ENCODE measurements at regions not wholly inside any gene's neighbourhood (a gene's known extent, or its start where the extent isn't known, plus 50 kb on each side); places are given as distances from the start of the nearest gene placed in this dataset.

DNA sequence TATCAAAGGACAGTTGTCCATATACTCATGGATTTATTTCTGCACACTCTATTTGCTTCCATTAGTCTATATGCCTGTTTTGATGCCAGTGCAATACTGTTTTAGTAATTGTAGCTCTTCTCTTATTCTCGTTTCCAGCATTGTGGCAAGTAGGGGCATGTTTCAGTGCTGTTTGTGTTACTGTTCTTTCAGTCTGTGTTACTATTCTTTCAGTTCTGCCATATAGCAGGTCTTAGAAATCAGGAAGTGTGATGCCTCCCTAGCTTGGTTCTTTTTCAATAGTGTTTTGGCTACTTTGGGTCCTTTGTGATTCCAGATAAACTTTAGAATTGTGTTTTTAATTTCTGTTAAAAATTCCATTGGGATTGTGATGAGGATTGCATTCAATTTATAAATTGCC lies 180.5 kb upstream of the PTPRD start:
- intact Hi-C loops (cut with micrococcal nuclease; ENCODE audit: unreplicated experiment): no loop called here
- POLR2A ChIA-PET (ENCODE audit: low non-redundant PET): no interaction called here
- BruUV-seq (replicated peaks): no TSS peak
- no peak for TF ChIP-seq EZH2 (IDR thresholded peaks at IDR 0.05; ENCODE audit: borderline replicate concordance, low read depth, low read length, poor library complexity, severe bottlenecking)
- H3K9me3 ChIP-seq (ENCODE audit: low read depth, low read length, poor library complexity, severe bottlenecking): peaks cover 5% of the 10 kb centered on the region
- H3K36me3 ChIP-seq (ENCODE audit: insufficient read depth, low read length, poor library complexity, severe bottlenecking): no peaks in the 10 kb centered on the region
- CTCF ChIA-PET: no interaction called here
- no peak for DNase-seq (ENCODE audit: low spot score)
- H3K4me1 ChIP-seq (ENCODE audit: insufficient read depth, low read length, poor library complexity, severe bottlenecking): no peaks in the 10 kb centered on the region
- no peaks in the 10 kb centered on the region for H3K27me3 ChIP-seq (replicated peaks; ENCODE audit: insufficient read depth, low read depth, low read length, poor library complexity)
- H3K4me3 ChIP-seq (ENCODE audit: low read depth, low read length, poor library complexity, severe bottlenecking): no peak overlapping the region
- H3K27ac ChIP-seq (ENCODE audit: low read depth, low read length, poor library complexity, severe bottlenecking): no peak overlapping the region

- H3K27ac ChIP-seq (ENCODE audit: low read depth, low read length, poor library complexity, severe bottlenecking): no peak overlapping the region
- H3K4me3 ChIP-seq (ENCODE audit: low read depth, low read length, poor library complexity, severe bottlenecking): no peak overlapping the region
- no peaks in the 10 kb centered on the region for H3K27me3 ChIP-seq (replicated peaks; ENCODE audit: insufficient read depth, low read depth, low read length, poor library complexity)
- no peaks in the 10 kb centered on the region for H3K36me3 ChIP-seq (ENCODE audit: insufficient read depth, low read length, poor library complexity, severe bottlenecking)
- DNase-seq (ENCODE audit: low spot score): no peak
- intact Hi-C loops (cut with micrococcal nuclease; ENCODE audit: unreplicated experiment): no loop called here
- no peaks in the 10 kb centered on the region for H3K9me3 ChIP-seq (ENCODE audit: low read depth, low read length, poor library complexity, severe bottlenecking)
- POLR2A ChIA-PET (ENCODE audit: low non-redundant PET): no interaction called here
- BruUV-seq (replicated peaks): no TSS peak
- no peaks in the 10 kb centered on the region for H3K4me1 ChIP-seq (ENCODE audit: insufficient read depth, low read length, poor library complexity, severe bottlenecking)
- CTCF ChIA-PET: no interaction called here
- no peak for TF ChIP-seq EZH2 (IDR thresholded peaks at IDR 0.05; ENCODE audit: borderline replicate concordance, low read depth, low read length, poor library complexity, severe bottlenecking)
- no peak for TF ChIP-seq CTCF (conservative IDR thresholded peaks at IDR 0.05; ENCODE audit: low read depth, low read length)
Observed at GRCh38 chr9:10804486-10804885, 191.7 kb upstream of the PTPRD start.

- Histone ChIP-seq H3K27me3 (replicated peaks; ENCODE audit: insufficient read depth, low read depth, low read length, poor library complexity) (no peaks in the 10 kb centered on the region), H3K27ac (ENCODE audit: low read depth, low read length, poor library complexity, severe bottlenecking) (no peak overlapping the region), H3K4me1 (ENCODE audit: insufficient read depth, low read length, poor library complexity, severe bottlenecking) (no peaks in the 10 kb centered on the region), H3K36me3 (ENCODE audit: insufficient read depth, low read length, poor library complexity, severe bottlenecking) (no peaks in the 10 kb centered on the region), H3K4me3 (ENCODE audit: low read depth, low read length, poor library complexity, severe bottlenecking) (no peak overlapping the region), H3K9me3 (ENCODE audit: low read depth, low read length, poor library complexity, severe bottlenecking) (no peaks in the 10 kb centered on the region)
- intact Hi-C loops (cut with micrococcal nuclease; ENCODE audit: unreplicated experiment): no loop called here
- TF ChIP-seq CTCF (conservative IDR thresholded peaks at IDR 0.05; ENCODE audit: low read depth, low read length) (no peak), EZH2 (IDR thresholded peaks at IDR 0.05; ENCODE audit: borderline replicate concordance, low read depth, low read length, poor library complexity, severe bottlenecking) (no peak)
- ChIA-PET POLR2A (ENCODE audit: low non-redundant PET) (no interaction called here), CTCF (no interaction called here)
- no TSS peak for BruUV-seq (replicated peaks)
- no peak for DNase-seq (ENCODE audit: low spot score)
Observed at GRCh38 chr9:10806868-10807267, 194.1 kb upstream of the PTPRD start.

GRCh38 chr9:10818206-10818605 lies 205.4 kb upstream of the PTPRD start:
- no peak overlapping the region for H3K4me3 ChIP-seq (ENCODE audit: low read depth, low read length, poor library complexity, severe bottlenecking)
- ChIA-PET POLR2A (ENCODE audit: low non-redundant PET) (no interaction called here), CTCF (no interaction called here)
- intact Hi-C loops (cut with micrococcal nuclease; ENCODE audit: unreplicated experiment): no loop called here
- no peaks in the 10 kb centered on the region for H3K9me3 ChIP-seq (ENCODE audit: low read depth, low read length, poor library complexity, severe bottlenecking)
- DNase-seq (ENCODE audit: low spot score): no peak
- TF ChIP-seq EZH2 (IDR thresholded peaks at IDR 0.05; ENCODE audit: borderline replicate concordance, low read depth, low read length, poor library complexity, severe bottlenecking) (no peak), CTCF (conservative IDR thresholded peaks at IDR 0.05; ENCODE audit: low read depth, low read length) (no peak)
- BruUV-seq (replicated peaks): no TSS peak
- no peaks in the 10 kb centered on the region for H3K4me1 ChIP-seq (ENCODE audit: insufficient read depth, low read length, poor library complexity, severe bottlenecking)
- no peaks in the 10 kb centered on the region for H3K36me3 ChIP-seq (ENCODE audit: insufficient read depth, low read length, poor library complexity, severe bottlenecking)
- no peaks in the 10 kb centered on the region for H3K27me3 ChIP-seq (replicated peaks; ENCODE audit: insufficient read depth, low read depth, low read length, poor library complexity)
- no peak overlapping the region for H3K27ac ChIP-seq (ENCODE audit: low read depth, low read length, poor library complexity, severe bottlenecking)
